ENCODE measurements at regions not wholly inside any gene's neighbourhood (a gene's known extent, or its start where the extent isn't known, plus 50 kb on each side); places are given as distances from the start of the nearest gene placed in this dataset.
"Not testable (repeated sequence)": the region's sequence is repeated elsewhere in the genome, so short reads cannot be mapped to it uniquely, and the experiment has no call there.

GRCh38 chr1:185460723-185461122 lies 143.7 kb upstream of the IVNS1ABP start:
- TF ChIP-seq, protein P1, sequence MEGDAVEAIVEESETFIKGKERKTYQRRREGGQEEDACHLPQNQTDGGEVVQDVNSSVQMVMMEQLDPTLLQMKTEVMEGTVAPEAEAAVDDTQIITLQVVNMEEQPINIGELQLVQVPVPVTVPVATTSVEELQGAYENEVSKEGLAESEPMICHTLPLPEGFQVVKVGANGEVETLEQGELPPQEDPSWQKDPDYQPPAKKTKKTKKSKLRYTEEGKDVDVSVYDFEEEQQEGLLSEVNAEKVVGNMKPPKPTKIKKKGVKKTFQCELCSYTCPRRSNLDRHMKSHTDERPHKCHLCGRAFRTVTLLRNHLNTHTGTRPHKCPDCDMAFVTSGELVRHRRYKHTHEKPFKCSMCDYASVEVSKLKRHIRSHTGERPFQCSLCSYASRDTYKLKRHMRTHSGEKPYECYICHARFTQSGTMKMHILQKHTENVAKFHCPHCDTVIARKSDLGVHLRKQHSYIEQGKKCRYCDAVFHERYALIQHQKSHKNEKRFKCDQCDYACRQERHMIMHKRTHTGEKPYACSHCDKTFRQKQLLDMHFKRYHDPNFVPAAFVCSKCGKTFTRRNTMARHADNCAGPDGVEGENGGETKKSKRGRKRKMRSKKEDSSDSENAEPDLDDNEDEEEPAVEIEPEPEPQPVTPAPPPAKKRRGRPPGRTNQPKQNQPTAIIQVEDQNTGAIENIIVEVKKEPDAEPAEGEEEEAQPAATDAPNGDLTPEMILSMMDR (IDR thresholded peaks at IDR 0.05; ENCODE audit: low read length): not testable (repeated sequence)
- not testable (repeated sequence) for TF ChIP-seq EZH2 (optimal IDR thresholded peaks at IDR 0.05; ENCODE audit: low read depth, low read length); EZH2phosphoT487 (IDR thresholded peaks at IDR 0.05; ENCODE audit: low read length)
